ENCODE measurements at regions not wholly inside any gene's neighbourhood (a gene's known extent, or its start where the extent isn't known, plus 50 kb on each side); places are given as distances from the start of the nearest gene placed in this dataset.

DNA sequence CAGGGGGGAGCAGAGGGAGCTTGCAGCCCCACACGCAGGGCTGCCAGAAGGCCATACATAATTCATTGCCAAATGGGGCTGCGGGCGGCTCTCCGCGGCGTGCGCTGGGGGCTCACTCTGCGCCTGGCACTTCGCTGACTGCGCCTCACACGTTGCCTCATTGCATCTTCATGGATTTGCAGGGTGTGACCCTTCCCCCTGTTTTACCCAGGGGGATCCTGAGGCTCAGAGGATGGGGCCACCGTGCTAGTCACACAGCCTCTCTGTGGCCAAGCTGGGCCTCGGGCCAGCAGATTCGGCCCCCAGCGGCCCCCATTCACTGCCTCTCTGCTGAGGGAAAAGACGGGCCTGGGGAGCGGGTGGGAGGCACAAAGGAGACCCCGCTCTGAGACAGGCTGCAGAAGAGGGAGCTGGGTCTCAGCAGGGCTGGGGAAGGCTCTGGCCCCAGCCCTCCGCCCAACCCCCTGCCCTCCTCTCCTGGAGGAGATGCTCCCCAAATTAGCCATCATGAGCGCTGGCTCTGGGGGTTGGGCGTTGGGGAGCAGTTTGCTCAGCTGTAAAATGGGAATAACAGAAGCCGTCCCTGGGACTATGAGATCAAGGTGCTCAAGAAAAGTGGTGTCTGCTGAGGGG lies 115.5 kb downstream of the C9orf50 start:
- Histone ChIP-seq H3K4me3 (no peak overlapping the region), H3K27me3 (replicated peaks in 1 of 7) (no peaks in the 10 kb centered on the region), H3K9me3 (no peaks in the 10 kb centered on the region), H3K4me1 (no peaks in the 10 kb centered on the region), H3K27ac (no peak overlapping the region), H3K36me3 (peaks cover 0 to 25% (median 7%) of the 10 kb centered on the region in 6 donors)
- intact Hi-C loops (cut with DNase I; ENCODE audit: low total_unique reads) = no loop called here
- WGBS, 5 donors = 87 to 93% (median 89%) methylated on average over 10 to 22 of the region's 22 CpGs
- peak; percentile 59 for DNase-seq
- peak in 2 of 3 donors; percentile 11 to 59 for TF ChIP-seq POLR2AphosphoS5 (IDR thresholded peaks at IDR 0.05)
- TF ChIP-seq, protein P1, sequence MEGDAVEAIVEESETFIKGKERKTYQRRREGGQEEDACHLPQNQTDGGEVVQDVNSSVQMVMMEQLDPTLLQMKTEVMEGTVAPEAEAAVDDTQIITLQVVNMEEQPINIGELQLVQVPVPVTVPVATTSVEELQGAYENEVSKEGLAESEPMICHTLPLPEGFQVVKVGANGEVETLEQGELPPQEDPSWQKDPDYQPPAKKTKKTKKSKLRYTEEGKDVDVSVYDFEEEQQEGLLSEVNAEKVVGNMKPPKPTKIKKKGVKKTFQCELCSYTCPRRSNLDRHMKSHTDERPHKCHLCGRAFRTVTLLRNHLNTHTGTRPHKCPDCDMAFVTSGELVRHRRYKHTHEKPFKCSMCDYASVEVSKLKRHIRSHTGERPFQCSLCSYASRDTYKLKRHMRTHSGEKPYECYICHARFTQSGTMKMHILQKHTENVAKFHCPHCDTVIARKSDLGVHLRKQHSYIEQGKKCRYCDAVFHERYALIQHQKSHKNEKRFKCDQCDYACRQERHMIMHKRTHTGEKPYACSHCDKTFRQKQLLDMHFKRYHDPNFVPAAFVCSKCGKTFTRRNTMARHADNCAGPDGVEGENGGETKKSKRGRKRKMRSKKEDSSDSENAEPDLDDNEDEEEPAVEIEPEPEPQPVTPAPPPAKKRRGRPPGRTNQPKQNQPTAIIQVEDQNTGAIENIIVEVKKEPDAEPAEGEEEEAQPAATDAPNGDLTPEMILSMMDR (IDR thresholded peaks at IDR 0.05 in 8 of 11, conservative IDR thresholded peaks at IDR 0.05 in 3 of 11) = no peak

GRCh38 chr9:129504404-129504803 lies 116.5 kb downstream of the C9orf50 start:
- WGBS, 5 donors = 59 to 95% (median 79%) methylated on average over 1 of the region's 1 CpG
- Histone ChIP-seq H3K9me3 (no peaks in the 10 kb centered on the region), H3K4me1 (no peaks in the 10 kb centered on the region), H3K4me3 (no peak overlapping the region), H3K27me3 (replicated peaks in 1 of 7) (no peaks in the 10 kb centered on the region), H3K27ac (no peak overlapping the region), H3K36me3 (peaks cover 0 to 25% (median 7%) of the 10 kb centered on the region in 6 donors)
- peak; percentile 27 for DNase-seq
- TF ChIP-seq, protein P1 (IDR thresholded peaks at IDR 0.05 in 8 of 11, conservative IDR thresholded peaks at IDR 0.05 in 3 of 11) = no peak
- TF ChIP-seq POLR2AphosphoS5 (IDR thresholded peaks at IDR 0.05) = no peak
- no peak for TF ChIP-seq POLR2A (IDR thresholded peaks at IDR 0.05)
- intact Hi-C loops (cut with DNase I; ENCODE audit: low total_unique reads) = no loop called here

DNA sequence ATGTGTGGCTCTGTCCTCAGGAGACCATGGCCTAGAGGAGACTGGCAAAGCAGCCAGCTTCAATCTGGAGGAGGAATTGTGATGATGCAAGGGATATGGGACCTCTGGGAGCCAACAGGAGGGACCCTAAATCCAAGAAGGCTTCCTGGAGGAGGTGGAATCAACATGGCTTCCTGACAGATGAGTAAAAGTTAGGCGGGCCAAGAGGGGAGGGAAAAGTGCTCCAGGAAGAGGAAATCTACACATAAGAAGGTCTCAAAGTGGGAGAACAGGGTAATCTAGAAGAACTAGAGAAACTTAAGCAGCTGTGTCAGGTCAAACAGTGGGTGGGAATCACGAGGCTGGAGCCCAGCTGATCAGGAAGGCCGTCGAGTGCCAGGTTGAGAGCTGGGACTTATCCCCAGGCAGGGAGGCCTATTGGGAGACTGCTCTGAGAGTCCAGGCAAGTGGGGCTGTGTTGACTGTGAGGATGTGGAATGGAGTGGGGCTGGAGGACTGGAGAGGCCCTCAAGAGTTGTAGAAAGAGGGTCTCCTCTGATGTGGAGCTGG lies 119.1 kb downstream of the C9orf50 start:
- Histone ChIP-seq H3K4me3 (no peak overlapping the region), H3K27me3 (replicated peaks in 1 of 7) (peaks cover 0 to 3% (median 0%) of the 10 kb centered on the region in 7 donors), H3K9me3 (no peaks in the 10 kb centered on the region), H3K4me1 (peaks cover 0 to 21% (median 11%) of the 10 kb centered on the region in 6 donors), H3K27ac (no peak overlapping the region), H3K36me3 (peaks cover 0 to 25% (median 7%) of the 10 kb centered on the region in 6 donors)
- intact Hi-C loops (cut with DNase I; ENCODE audit: low total_unique reads) = no loop called here
- 60 to 76% (median 66%) methylated on average over 4 of the region's 4 CpGs for WGBS, 5 donors
- no peak for DNase-seq
- TF ChIP-seq POLR2A (IDR thresholded peaks at IDR 0.05) = no peak
- TF ChIP-seq, protein P1 (IDR thresholded peaks at IDR 0.05 in 8 of 11, conservative IDR thresholded peaks at IDR 0.05 in 3 of 11) = no peak
- TF ChIP-seq POLR2AphosphoS5 (IDR thresholded peaks at IDR 0.05) = no peak
